ENCODE measurements at regions not wholly inside any gene's neighbourhood (a gene's known extent, or its start where the extent isn't known, plus 50 kb on each side); places are given as distances from the start of the nearest gene placed in this dataset.

DNA sequence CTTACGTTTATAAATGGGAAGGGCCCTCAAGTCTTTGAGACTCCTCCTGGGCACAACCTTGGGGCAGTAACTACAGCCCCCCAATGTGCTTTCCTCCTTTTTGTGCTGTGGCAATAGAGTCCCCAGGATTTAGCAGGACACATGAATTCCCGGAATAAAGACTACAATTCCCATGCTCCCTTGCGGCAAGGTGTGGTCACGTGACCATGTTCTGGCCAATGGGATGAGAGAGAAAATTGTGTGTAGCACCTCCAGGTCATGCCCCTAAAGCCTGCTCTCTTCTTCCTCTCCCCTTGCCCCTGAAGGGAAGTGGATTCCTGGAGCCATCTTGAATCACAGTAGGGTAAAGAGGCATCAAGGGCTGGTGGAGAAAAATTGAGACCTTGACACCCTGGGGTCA is 295.1 kb upstream of the SFSWAP start:
- no peak for TF ChIP-seq POLR2A (IDR thresholded peaks at IDR 0.05; ENCODE audit: low read length)
- no peak for TF ChIP-seq GATA1 (IDR thresholded peaks at IDR 0.05; ENCODE audit: low read depth, low read length)
